Fibroblast of lung (primary cell): ENCODE measurements at regions not wholly inside any gene's neighbourhood (a gene's known extent, or its start where the extent isn't known, plus 50 kb on each side); places are given as distances from the start of the nearest gene placed in this dataset.
"Not testable (repeated sequence)": the region's sequence is repeated elsewhere in the genome, so short reads cannot be mapped to it uniquely, and the experiment has no call there.

Experiments
- EZH2 ChIP-seq: IDR thresholded peaks from 2 replicates; pipeline ENCODE4 v1.5.1; 2012; ENCODE audit warnings: low read length, control low read depth, mild to moderate bottlenecking; ENCODE audit errors: missing control alignments
- TF ChIP-seq, protein P1 (sequence below), 2 donors: IDR thresholded peaks in 1 of 2; conservative IDR thresholded peaks in 1 of 2; 1 replicate in 1 of 2; 2 replicates in 1 of 2; pipeline ENCODE4 v1.5.1; 2011 to 2012; ENCODE audit warnings: low read length in 2 of 2, control low read depth in 1 of 2, inconsistent platforms in 1 of 2, low read depth in 1 of 2, mild to moderate bottlenecking in 1 of 2

DNA sequence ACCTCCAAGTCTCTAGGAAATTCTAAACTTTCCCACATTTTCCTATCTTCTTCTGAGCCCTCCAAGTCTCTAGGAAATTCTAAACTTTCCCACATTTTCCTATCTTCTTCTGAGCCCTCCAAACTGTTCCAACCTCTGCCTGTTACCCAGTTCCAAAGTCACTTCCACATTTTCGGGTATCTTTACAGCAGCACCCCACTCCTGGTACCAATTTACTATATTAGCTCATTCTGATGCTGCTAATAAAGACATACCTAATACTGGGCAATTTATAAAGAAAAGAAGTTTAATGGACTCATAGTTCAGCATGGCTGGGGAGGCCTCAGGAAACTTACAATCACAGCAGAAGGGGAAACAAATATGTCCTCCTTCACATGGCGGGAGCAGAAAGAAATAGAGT, 122.4 kb upstream of the PCGF5 start:
- TF ChIP-seq, protein P1, sequence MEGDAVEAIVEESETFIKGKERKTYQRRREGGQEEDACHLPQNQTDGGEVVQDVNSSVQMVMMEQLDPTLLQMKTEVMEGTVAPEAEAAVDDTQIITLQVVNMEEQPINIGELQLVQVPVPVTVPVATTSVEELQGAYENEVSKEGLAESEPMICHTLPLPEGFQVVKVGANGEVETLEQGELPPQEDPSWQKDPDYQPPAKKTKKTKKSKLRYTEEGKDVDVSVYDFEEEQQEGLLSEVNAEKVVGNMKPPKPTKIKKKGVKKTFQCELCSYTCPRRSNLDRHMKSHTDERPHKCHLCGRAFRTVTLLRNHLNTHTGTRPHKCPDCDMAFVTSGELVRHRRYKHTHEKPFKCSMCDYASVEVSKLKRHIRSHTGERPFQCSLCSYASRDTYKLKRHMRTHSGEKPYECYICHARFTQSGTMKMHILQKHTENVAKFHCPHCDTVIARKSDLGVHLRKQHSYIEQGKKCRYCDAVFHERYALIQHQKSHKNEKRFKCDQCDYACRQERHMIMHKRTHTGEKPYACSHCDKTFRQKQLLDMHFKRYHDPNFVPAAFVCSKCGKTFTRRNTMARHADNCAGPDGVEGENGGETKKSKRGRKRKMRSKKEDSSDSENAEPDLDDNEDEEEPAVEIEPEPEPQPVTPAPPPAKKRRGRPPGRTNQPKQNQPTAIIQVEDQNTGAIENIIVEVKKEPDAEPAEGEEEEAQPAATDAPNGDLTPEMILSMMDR (conservative IDR thresholded peaks at IDR 0.05 in 1 of 2, IDR thresholded peaks at IDR 0.05 in 1 of 2; ENCODE audit: low read depth in 1 of 2, low read length in 2 of 2) = not testable (repeated sequence)
- TF ChIP-seq EZH2 = not testable (repeated sequence)
